Lower leg skin (tissue), 3 donors: ENCODE measurements at regions not wholly inside any gene's neighbourhood (a gene's known extent, or its start where the extent isn't known, plus 50 kb on each side); places are given as distances from the start of the nearest gene placed in this dataset.
"Not testable (repeated sequence)": the region's sequence is repeated elsewhere in the genome, so short reads cannot be mapped to it uniquely, and the experiment has no call there.

Source experiments
- CTCF ChIP-seq, 3 donors: fragments of 450-650 bp; IDR thresholded peaks; one replicate each; pipeline ENCODE4 v1.5.1; 2016; ENCODE audit warnings: antibody characterized with exemption in 3 of 3, mild to moderate bottlenecking in 3 of 3, moderate library complexity in 2 of 3
- POLR2A ChIP-seq, 2 donors: fragments of 450-650 bp; IDR thresholded peaks; one replicate each; pipeline ENCODE4 v1.6.1; 2016 to 2017; ENCODE audit warnings: antibody characterized with exemption in 2 of 2, mild to moderate bottlenecking in 1 of 2, moderate library complexity in 1 of 2

- TF ChIP-seq CTCF, POLR2A (IDR thresholded peaks at IDR 0.05): not testable (repeated sequence)
Measured at GRCh38 chr15:21551809-21552208, 111.5 kb upstream of the POTEB3 start.
